MM.1S (cell line): ENCODE measurements at regions not wholly inside any gene's neighbourhood (a gene's known extent, or its start where the extent isn't known, plus 50 kb on each side); places are given as distances from the start of the nearest gene placed in this dataset.

Experiments used
- DNase-seq: peaks from one replicate; pipeline ENCODE4 v3.0.0-alpha.2; 2015
- H2AFZ ChIP-seq: fragments of 300-600 bp; sonication (generic); 2 replicates; pipeline ENCODE4 v1.6.0; 2016; ENCODE audit warnings: antibody characterized with exemption, low read length
- H3F3A ChIP-seq: fragments of 300-600 bp; sonication (generic); 2 replicates; pipeline ENCODE4 v1.6.1; 2016; ENCODE audit warnings: mild to moderate bottlenecking, antibody characterized with exemption, low read length, moderate library complexity, mixed read lengths; ENCODE audit not compliant: insufficient read depth
- H3K27ac ChIP-seq: fragments of 300-600 bp; sonication (generic); 2 replicates; pipeline ENCODE4 v1.5.1; 2016; ENCODE audit warnings: mild to moderate bottlenecking, low read length
- H3K27me3 ChIP-seq: fragments of 300-600 bp; sonication (generic); replicated peaks from 2 replicates; pipeline ENCODE4 v1.6.0; 2016; ENCODE audit warnings: low read length; ENCODE audit not compliant: insufficient read depth
- H3K36me3 ChIP-seq: fragments of 300-600 bp; sonication (generic); replicated peaks from 2 replicates; pipeline ENCODE4 v1.6.1; 2016; ENCODE audit warnings: mild to moderate bottlenecking, low read length, mixed read lengths; ENCODE audit not compliant: insufficient read depth
- H3K4me1 ChIP-seq: fragments of 300-600 bp; sonication (generic); 2 replicates; pipeline ENCODE4 v1.6.1; 2016; ENCODE audit warnings: low read length, mixed read lengths
- H3K4me2 ChIP-seq: fragments of 300-600 bp; sonication (generic); 2 replicates; pipeline ENCODE4 v1.6.0; 2016; ENCODE audit warnings: low read depth, low read length
- H3K4me3 ChIP-seq: fragments of 300-600 bp; sonication (generic); 2 replicates; pipeline ENCODE4 v1.5.1; 2016; ENCODE audit warnings: low read length, mixed read lengths
- H3K79me2 ChIP-seq: fragments of 300-600 bp; sonication (generic); 2 replicates; pipeline ENCODE4 v1.6.1; 2016; ENCODE audit warnings: mixed run types, low read length, mixed read lengths
- H3K9ac ChIP-seq: fragments of 300-600 bp; sonication (generic); 2 replicates; pipeline ENCODE4 v1.6.1; 2016; ENCODE audit warnings: low read length, mixed read lengths
- H3K9me2 ChIP-seq: fragments of 300-600 bp; sonication (generic); replicated peaks from 2 replicates; pipeline ENCODE4 v1.6.1; 2016; ENCODE audit warnings: mild to moderate bottlenecking, low read length, mixed read lengths; ENCODE audit not compliant: insufficient read depth
- H3K9me3 ChIP-seq: fragments of 300-600 bp; sonication (generic); replicated peaks from 2 replicates; pipeline ENCODE4 v1.6.1; 2016; ENCODE audit warnings: mild to moderate bottlenecking, low read length, mixed read lengths; ENCODE audit not compliant: insufficient read depth
- H4K20me1 ChIP-seq: fragments of 300-600 bp; sonication (generic); 2 replicates; pipeline ENCODE4 v1.6.1; 2016; ENCODE audit warnings: mild to moderate bottlenecking, low read length, moderate library complexity, mixed read lengths; ENCODE audit not compliant: insufficient read depth
- CTCF ChIP-seq: fragments of 300-600 bp; sonication (generic); IDR thresholded peaks from 2 replicates; pipeline ENCODE4 v1.5.1; 2016; ENCODE audit warnings: antibody characterized with exemption, low read length, mixed read lengths
- EZH2 ChIP-seq: fragments of 300-600 bp; sonication (generic); optimal IDR thresholded peaks from 2 replicates; pipeline ENCODE3; 2017; ENCODE audit warnings: low read depth, mild to moderate bottlenecking, antibody characterized with exemption, low read length, mixed read lengths
- EZH2phosphoT487 ChIP-seq: fragments of 300-600 bp; sonication (generic); IDR thresholded peaks from 2 replicates; pipeline ENCODE4 v1.6.1; 2018; ENCODE audit warnings: antibody characterized with exemption, low read length

GRCh38 chr16:26765087-26765486, 301.6 kb upstream of the C16orf82 start:
- H3K4me1 ChIP-seq, result no peaks in the 10 kb centered on the region
- H3K4me2 ChIP-seq, result no peak overlapping the region
- no peak overlapping the region for H3K27ac ChIP-seq
- no peak overlapping the region for H3K4me3 ChIP-seq
- TF ChIP-seq CTCF (peak; percentile 23; the same call in 1 of the 2 replicates), EZH2 (no peak)
- no peaks in the 10 kb centered on the region for H3K36me3 ChIP-seq
- no peaks in the 10 kb centered on the region for H3K27me3 ChIP-seq
- no peak for DNase-seq
- no peaks in the 10 kb centered on the region for H3K9me3 ChIP-seq
- no peaks in the 10 kb centered on the region for H3K79me2 ChIP-seq
- no peak overlapping the region for H2AFZ ChIP-seq
- H4K20me1 ChIP-seq, result no peaks in the 10 kb centered on the region
- H3K9me2 ChIP-seq, result no peaks in the 10 kb centered on the region
- no peak overlapping the region for H3K9ac ChIP-seq
- H3F3A ChIP-seq, result no peaks in the 10 kb centered on the region

GRCh38 chr16:26768385-26769010, 298.2 kb upstream of the C16orf82 start:
- H2AFZ ChIP-seq, result no peak overlapping the region
- no peaks in the 10 kb centered on the region for H3K9me3 ChIP-seq
- H3K9ac ChIP-seq, result no peak overlapping the region
- no peak overlapping the region for H3K4me3 ChIP-seq
- no peaks in the 10 kb centered on the region for H3K27me3 ChIP-seq
- no peaks in the 10 kb centered on the region for H3K79me2 ChIP-seq
- no peak overlapping the region for H3K4me2 ChIP-seq
- no peaks in the 10 kb centered on the region for H3K4me1 ChIP-seq
- H4K20me1 ChIP-seq, result no peaks in the 10 kb centered on the region
- no peak for DNase-seq
- no peaks in the 10 kb centered on the region for H3K36me3 ChIP-seq
- no peaks in the 10 kb centered on the region for H3F3A ChIP-seq
- H3K9me2 ChIP-seq, result no peaks in the 10 kb centered on the region
- TF ChIP-seq CTCF (no peak), EZH2 (no peak), EZH2phosphoT487 (no peak)
- no peak overlapping the region for H3K27ac ChIP-seq

GRCh38 chr16:26770547-26770946, 296.2 kb upstream of the C16orf82 start:
- Histone ChIP-seq H3F3A (no peaks in the 10 kb centered on the region), H3K9me2 (no peaks in the 10 kb centered on the region), H3K27me3 (no peaks in the 10 kb centered on the region), H3K79me2 (no peaks in the 10 kb centered on the region), H3K36me3 (no peaks in the 10 kb centered on the region), H4K20me1 (no peaks in the 10 kb centered on the region), H3K4me2 (no peak overlapping the region), H3K9ac (no peak overlapping the region), H3K27ac (no peak overlapping the region), H3K4me3 (no peak overlapping the region), H3K4me1 (no peaks in the 10 kb centered on the region), H3K9me3 (no peaks in the 10 kb centered on the region), H2AFZ (no peak overlapping the region)
- no peak for TF ChIP-seq EZH2
- no peak for TF ChIP-seq EZH2phosphoT487
- TF ChIP-seq CTCF, result no peak
- DNase-seq, result no peak
